ENCODE measurements at regions not wholly inside any gene's neighbourhood (a gene's known extent, or its start where the extent isn't known, plus 50 kb on each side); places are given as distances from the start of the nearest gene placed in this dataset.
A peak's percentile ranks its signal among the peaks of the same experiment; 100 is the strongest.

DNA sequence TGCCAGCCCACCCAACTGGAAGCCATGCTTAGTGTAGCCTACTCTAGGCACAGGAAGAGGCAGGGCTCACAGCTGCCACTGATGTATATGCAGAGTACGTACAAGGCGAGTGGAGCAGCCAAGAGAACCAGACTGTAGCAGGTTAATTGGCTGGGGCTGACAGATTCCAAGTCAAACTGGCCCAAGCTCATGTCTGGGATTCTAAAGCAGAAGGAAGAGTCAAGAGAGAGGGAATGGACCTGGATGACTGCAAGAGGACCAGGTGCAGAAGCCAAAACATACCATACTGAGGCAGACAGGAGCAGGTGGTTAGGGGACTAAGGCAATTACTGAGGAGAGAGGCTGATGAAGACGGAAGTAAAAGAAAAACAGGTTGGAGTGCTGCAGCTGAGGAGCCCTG lies 51.3 kb upstream of the LRRN2 start:
- DNase-seq (ENCODE audit: low spot score) = no peak

- no peak for DNase-seq (ENCODE audit: low spot score)
Observed at GRCh38 chr1:204738506-204738905, 53.0 kb upstream of the LRRN2 start.

DNA sequence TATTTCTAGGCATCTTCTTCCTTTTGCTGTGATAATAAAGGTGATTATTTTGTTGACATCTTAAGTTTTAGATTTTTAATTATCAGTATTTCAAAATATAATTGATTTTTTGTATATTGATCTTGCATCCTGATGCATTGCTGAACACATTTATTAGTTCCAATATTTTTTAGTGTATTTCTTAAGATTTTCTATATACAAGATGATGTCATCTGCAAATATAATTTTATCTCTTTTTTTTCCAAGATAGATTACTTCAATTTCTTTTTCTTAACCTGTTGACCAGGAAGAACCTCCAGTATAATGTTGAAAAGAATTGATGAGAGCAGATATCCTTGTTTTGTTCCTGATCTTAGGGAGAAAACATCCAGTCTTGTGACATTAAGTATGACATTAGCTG lies 54.8 kb upstream of the LRRN2 start:
- no peak for DNase-seq (ENCODE audit: low spot score)

DNA sequence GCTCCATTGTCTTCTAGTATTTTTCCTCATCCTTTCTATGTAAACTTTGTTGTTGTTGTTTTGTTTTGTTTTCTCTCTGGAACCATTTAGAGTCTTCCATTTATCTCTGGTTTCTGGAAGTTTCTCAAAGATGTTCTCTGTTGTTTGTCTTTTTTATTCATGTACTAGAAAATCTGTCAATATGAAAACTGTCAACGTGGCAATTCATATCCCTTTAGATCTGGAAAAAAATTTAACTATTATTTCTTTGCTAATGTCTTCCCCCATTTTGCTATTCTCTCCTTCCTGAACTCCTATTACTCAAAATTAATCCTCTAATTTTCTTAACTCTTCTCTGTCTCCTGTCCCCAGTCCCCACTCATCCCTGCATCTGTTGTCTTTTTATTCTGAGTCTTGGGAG lies 55.9 kb upstream of the LRRN2 start:
- no peak for DNase-seq (ENCODE audit: low spot score)

- DNase-seq (ENCODE audit: low spot score) = no peak
Observed at GRCh38 chr1:204742676-204743251, 57.2 kb upstream of the LRRN2 start.

DNA sequence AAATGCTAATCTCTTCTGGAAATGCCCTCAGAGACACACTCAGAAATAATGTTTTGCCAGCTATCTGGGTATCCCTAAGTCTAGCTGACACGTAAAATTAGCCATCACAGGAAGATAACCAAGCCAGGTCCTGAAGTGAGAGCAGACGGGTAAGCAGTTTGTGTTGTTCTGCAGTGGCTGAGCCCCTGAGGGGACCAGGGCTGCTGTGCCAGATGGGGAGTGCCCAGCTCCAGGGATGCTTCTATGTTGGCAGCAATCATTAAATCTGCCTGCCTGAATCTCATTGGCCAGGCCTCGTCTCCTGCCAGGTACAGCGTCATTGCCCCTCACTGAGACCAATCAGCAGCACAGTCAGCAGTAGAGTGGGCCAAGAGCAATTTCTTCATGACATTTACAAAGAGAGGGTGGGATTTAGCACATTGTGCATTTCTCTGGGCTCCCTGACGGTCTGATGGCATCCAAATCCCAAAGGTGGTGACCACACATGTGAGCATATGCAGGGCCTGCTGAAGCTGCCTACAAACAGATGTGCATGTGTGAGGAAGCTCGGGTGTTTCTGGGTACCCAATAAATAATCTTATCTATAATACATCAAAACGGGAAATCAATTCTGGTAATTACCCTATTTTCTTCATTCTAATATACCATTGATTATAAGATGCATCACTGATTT lies 58.7 kb upstream of the LRRN2 start:
- DNase-seq (ENCODE audit: low spot score) = no peak

DNA sequence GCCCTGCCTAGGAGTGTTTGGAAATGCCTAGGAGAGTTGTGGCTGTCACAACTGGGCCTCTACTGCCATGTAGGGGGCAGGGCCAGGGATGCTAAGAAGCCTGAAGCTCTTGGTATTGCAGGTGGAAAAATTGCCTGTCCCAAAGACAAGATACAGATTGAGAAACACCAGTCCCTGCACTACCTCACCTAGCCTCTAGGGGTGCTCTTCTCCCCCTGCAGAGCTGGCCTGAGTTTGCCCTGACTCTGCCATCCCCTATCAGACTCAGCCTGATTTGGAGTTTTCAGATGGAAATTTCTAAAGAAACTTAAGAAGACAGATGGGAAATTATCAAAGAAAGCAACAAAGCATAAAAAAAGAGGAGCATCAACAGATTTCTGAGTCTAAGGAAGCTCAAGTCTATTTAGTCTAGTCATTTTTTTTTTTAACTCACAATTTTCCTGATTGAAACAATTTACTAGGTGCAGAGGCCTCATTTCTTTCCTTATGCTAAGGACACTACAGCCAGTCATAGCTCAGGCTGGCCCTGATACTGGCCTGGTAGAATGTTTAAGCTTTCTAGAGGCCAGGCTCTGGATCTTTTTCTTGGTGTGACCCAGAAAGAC lies 61.4 kb upstream of the LRRN2 start:
- DNase-seq (ENCODE audit: low spot score) = peak; percentile 64

DNA sequence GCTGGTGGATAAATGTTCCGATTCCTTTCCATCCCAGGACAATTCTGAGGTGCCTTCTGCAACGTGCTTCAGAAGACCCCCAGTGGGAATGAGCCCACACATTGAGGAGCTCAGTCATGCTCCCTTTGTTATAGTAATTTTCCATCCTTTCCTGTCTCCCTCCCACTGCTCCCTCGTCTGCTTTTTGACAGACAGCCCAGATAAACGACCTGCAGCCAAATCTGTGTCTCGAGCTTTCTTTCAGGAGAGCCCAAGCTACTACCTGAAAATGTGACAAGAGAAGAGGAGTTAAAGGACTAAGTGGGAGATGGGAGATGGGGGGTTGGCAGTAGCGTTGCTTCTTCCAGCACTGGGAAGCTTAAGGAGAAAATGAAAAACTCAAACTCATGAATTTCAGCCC lies 65.9 kb upstream of the LRRN2 start:
- DNase-seq (ENCODE audit: low spot score) = no peak

- DNase-seq (ENCODE audit: low spot score) = no peak
Observed at GRCh38 chr1:204751883-204752687, 66.5 kb upstream of the LRRN2 start.

GRCh38 chr1:204752688-204753040 lies 67.1 kb upstream of the LRRN2 start:
- no peak for DNase-seq (ENCODE audit: low spot score)

GRCh38 chr1:204754821-204755220 lies 69.3 kb upstream of the LRRN2 start:
- no peak for DNase-seq (ENCODE audit: low spot score)

DNA sequence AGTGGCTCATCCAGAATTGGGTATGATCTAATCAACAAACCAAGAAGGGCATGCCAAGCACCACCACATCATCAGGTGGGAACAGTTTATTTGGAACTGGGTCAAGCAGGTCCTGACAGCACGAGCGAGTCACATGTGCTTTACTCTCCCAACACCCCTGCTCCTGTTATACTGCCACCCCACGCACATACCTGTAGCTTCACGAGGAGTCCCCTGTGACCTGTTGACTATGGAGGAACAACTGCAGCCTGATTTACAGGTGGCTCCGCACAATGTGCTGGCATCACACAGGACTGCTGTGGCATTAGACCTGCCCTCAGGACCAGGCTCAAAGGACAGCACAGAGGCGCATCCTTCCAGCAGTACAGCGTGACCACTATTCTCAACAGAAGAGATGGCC lies 70.8 kb upstream of the LRRN2 start:
- DNase-seq (ENCODE audit: low spot score) = no peak

DNA sequence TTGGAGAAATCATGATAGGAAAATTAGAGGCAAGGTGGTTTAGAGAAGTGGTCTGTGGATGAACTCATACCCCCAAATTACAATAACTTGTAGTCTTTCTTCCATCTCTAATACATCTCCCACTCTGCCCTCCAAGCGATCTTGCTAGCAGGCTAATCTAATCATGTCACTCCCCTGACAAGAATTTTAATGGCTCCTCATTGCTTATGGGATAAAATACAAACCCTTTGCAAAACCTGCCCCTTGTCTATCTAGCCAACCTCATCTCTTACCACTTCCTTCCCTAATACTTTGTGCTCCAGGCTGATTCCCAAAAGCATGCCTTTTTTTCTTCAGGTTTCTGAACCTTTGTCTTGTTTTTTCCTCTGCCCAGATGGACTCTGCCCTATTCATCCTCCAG lies 71.3 kb upstream of the LRRN2 start:
- no peak for DNase-seq (ENCODE audit: low spot score)

GRCh38 chr1:204758601-204759000 lies 73.1 kb upstream of the LRRN2 start:
- no peak for DNase-seq (ENCODE audit: low spot score)

GRCh38 chr1:204760350-204760749 lies 74.8 kb upstream of the LRRN2 start:
- no peak for DNase-seq (ENCODE audit: low spot score)

DNA sequence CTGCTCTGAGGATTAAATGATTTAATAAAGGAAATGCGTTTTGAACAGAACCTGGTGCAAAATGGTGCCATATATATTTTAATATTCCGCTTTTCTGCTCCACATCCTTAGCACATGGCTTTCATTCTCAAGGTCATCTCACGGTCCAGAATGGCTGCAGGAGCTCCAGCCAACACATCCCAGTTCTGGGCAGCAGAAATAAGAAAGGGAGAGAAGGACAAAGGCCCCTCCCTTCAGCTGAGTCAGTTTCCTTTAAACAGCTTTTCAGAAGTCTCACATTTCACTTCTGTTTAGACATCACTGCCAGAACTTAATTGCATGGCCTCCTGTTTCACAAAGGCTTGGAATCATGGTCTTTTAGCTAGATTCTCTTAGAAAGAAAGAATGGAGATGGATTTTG lies 75.2 kb upstream of the LRRN2 start:
- no peak for DNase-seq (ENCODE audit: low spot score)

DNA sequence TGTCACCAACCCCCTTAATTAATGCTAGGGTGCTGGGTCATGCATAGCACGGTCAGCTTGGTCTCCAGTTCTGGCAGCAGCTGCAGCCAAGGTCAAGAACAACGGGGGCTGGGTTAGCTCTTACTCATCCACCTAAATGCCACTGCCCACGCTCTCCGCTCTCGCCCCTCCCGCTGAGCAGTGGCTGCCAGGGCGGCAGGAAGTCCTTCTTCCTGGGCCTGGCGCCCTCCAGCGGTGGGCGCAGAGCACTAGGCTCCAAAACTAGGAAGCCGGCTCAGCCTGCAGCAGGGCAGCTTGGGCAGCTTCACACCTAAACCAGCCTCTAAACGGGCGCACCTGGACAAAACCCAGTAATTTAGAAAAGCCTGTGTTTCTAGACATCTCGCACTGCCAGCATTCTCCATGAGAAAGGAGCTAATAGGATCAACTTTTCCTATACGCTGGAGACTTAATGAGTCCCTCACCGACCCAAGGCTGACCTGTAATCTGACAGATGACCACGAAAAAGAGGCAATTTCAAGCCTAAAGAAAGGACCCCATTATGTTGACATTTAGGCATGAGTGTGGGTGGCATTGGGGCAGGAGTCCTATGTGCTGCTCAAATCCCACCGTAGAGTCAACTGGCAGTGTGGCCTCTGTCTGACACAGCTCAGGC lies 78.4 kb upstream of the LRRN2 start:
- peak; percentile 82 for DNase-seq (ENCODE audit: low spot score)

GRCh38 chr1:204769997-204770396 lies 84.5 kb upstream of the LRRN2 start:
- DNase-seq (ENCODE audit: low spot score) = no peak

GRCh38 chr1:204771358-204771757 lies 85.8 kb upstream of the LRRN2 start:
- no peak for DNase-seq (ENCODE audit: low spot score)

GRCh38 chr1:204773246-204773645 lies 87.7 kb upstream of the LRRN2 start:
- DNase-seq (ENCODE audit: low spot score) = no peak

DNA sequence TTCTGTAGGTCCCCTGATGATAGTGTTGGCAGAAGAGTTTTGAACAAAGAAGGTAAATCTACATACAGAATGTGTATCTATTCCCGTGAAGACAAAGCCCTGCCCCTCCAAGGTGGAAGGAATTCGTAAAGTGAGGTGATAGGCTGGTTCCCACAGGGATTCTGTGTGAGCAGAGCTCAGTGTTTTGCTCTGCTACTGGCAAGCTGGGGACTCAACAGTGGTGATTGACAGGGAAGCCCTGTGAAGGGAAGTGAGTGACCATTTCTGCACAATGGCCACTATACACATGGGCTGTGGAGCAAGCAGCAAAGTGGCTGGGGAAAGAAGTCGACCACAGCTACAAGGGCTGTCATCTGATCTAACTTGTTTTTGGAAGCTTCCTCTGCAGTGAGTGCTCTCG lies 90.0 kb upstream of the LRRN2 start:
- no peak for DNase-seq (ENCODE audit: low spot score)

DNA sequence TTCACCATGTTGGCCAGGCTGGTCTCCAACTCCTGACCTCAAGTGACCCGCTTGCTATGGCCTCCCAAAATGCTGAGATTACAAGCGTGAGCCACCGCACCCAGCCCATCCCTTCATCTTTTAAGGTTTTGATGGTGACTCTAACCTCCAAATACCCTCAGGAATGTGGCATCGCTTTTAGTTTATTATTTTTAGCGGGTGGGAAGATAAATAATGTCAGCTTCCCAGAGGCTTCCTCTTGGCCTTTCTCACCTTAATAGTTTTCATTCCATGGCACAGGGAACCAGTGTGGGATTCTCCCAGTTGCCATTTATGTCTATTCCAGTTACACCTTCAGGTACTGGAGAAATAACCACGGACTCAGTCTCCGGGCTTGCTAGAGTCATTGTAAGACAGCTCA lies 92.1 kb upstream of the LRRN2 start:
- DNase-seq (ENCODE audit: low spot score) = no peak

GRCh38 chr1:204780630-204781029 lies 90.0 kb upstream of the NFASC start:
- no peak for DNase-seq (ENCODE audit: low spot score)

Data from AG08396 (cell line).